Stomach (tissue), 8 donors: ENCODE measurements at regions not wholly inside any gene's neighbourhood (a gene's known extent, or its start where the extent isn't known, plus 50 kb on each side); places are given as distances from the start of the nearest gene placed in this dataset.

Source experiments
- DNase-seq, 2 donors: peaks; one replicate each; pipeline versions ENCODE4 v3.0.0 to v3.0.0-alpha.2; 2013 to 2019
- H3K27ac ChIP-seq, 5 donors: fragments of 200-600 bp in 4 of 5; sonication (generic) in 4 of 5; one replicate each; pipeline ENCODE4 v1.5.1; 2013 to 2019; ENCODE audit warnings: mild to moderate bottlenecking in 1 of 5, moderate library complexity in 1 of 5
- H3K27me3 ChIP-seq, 3 donors: fragments of 200-600 bp; sonication (generic); one replicate each; pipeline ENCODE4 v1.5.1; 2017 to 2019; ENCODE audit warnings: mixed run types in 1 of 3
- H3K36me3 ChIP-seq, 4 donors: fragments of 200-600 bp; sonication (generic); 1 replicate in 3 of 4; 2 replicates in 1 of 4; pipeline ENCODE4 v1.5.1; 2016 to 2019
- H3K4me1 ChIP-seq, 4 donors: fragments of 200-600 bp; sonication (generic); one replicate each; pipeline ENCODE4 v1.5.1; 2016 to 2019
- H3K4me3 ChIP-seq, 4 donors: fragments of 200-600 bp; sonication (generic) in 3 of 4; one replicate each; pipeline ENCODE4 v1.5.1; 2016 to 2019; ENCODE audit warnings: mild to moderate bottlenecking in 1 of 4
- H3K9me3 ChIP-seq, 4 donors: fragments of 200-600 bp; sonication (generic); one replicate each; pipeline ENCODE4 v1.5.1; 2016 to 2019
- CTCF ChIP-seq, 7 experiments: fragments of 450-650 bp in 4 of 7; fragments of 200-600 bp in 3 of 7; sonication (generic) in 3 of 7; IDR thresholded peaks; one replicate each; pipeline ENCODE4 v1.5.1; 2016 to 2019; ENCODE audit warnings: antibody characterized with exemption in 7 of 7, control low read depth in 2 of 7, mild to moderate bottlenecking in 1 of 7
- EP300 ChIP-seq: sonication (generic); formaldehyde crosslinking; IDR thresholded peaks from one replicate; pipeline ENCODE4 v1.6.1; 2017; ENCODE audit warnings: antibody characterized with exemption
- POLR2A ChIP-seq, 4 donors: fragments of 450-650 bp; IDR thresholded peaks; one replicate each; pipeline ENCODE4 v1.6.1; 2016; ENCODE audit warnings: antibody characterized with exemption in 4 of 4, control low read depth in 2 of 4, mild to moderate bottlenecking in 1 of 4, moderate library complexity in 1 of 4
- POLR2AphosphoS5 ChIP-seq, 3 donors: sonication (generic); formaldehyde crosslinking; IDR thresholded peaks; one replicate each; pipeline ENCODE4 v1.6.1; 2016; ENCODE audit warnings: antibody characterized with exemption in 3 of 3
- WGBS, 5 donors: extraction: QIAGEN DNeasy Blood & Tissue Kit in 3 of 5; methylation state at CpG; one replicate each; pipeline versions ENCODE4 v1.1.5 to v1.1.7; 2013 to 2018; 5-methylcytosine and 5-hydroxymethylcytosine counted together
- intact Hi-C: fragments of 100-400 bp; cut with DNase I; formaldehyde crosslinking; loops from one replicate; pipeline ENCODE4 v1.15.1; 2023; ENCODE audit warnings: low total_unique reads
- donor health status: healthy with polysubstance abuse.
- donor health status: Bipolar disorder and iron deficiency.
- donor health status: healthy.

GRCh38 chr4:126087101-126087500 is 772.3 kb downstream of the FAT4 start:
- Histone ChIP-seq H3K4me1 (no peaks in the 10 kb centered on the region), H3K4me3 (no peak overlapping the region), H3K27me3 (no peaks in the 10 kb centered on the region), H3K36me3 (no peaks in the 10 kb centered on the region), H3K9me3 (no peaks in the 10 kb centered on the region), H3K27ac (no peak overlapping the region)
- no peak for TF ChIP-seq CTCF (IDR thresholded peaks at IDR 0.05)
- TF ChIP-seq POLR2AphosphoS5 (IDR thresholded peaks at IDR 0.05), result no peak
- no peak for TF ChIP-seq EP300
- TF ChIP-seq POLR2A (IDR thresholded peaks at IDR 0.05), result no peak
- no peak for DNase-seq
- intact Hi-C loops, result no loop called here

GRCh38 chr4:126097155-126097799 is 782.5 kb downstream of the FAT4 start:
- H3K27ac ChIP-seq, result no peak overlapping the region
- H3K9me3 ChIP-seq, result no peaks in the 10 kb centered on the region
- H3K27me3 ChIP-seq, result no peaks in the 10 kb centered on the region
- no peak overlapping the region for H3K4me3 ChIP-seq
- no peaks in the 10 kb centered on the region for H3K36me3 ChIP-seq
- WGBS, 5 donors, result 52 to 58% (median 57%) methylated on average over 4 of the region's 4 CpGs
- intact Hi-C loops, result no loop called here
- no peaks in the 10 kb centered on the region for H3K4me1 ChIP-seq
- DNase-seq, result no peak
- TF ChIP-seq POLR2A (IDR thresholded peaks at IDR 0.05) (no peak), EP300 (no peak), CTCF (IDR thresholded peaks at IDR 0.05) (no peak)

- DNase-seq, result no peak
- 91 to 95% (median 93%) methylated on average over 8 of the region's 8 CpGs for WGBS, 5 donors
- TF ChIP-seq POLR2A (IDR thresholded peaks at IDR 0.05) (no peak), POLR2AphosphoS5 (IDR thresholded peaks at IDR 0.05) (no peak), EP300 (no peak), CTCF (IDR thresholded peaks at IDR 0.05) (no peak)
- intact Hi-C loops, result no loop called here
- Histone ChIP-seq H3K27ac (no peak overlapping the region), H3K9me3 (no peaks in the 10 kb centered on the region), H3K4me3 (no peak overlapping the region), H3K36me3 (no peaks in the 10 kb centered on the region), H3K27me3 (no peaks in the 10 kb centered on the region), H3K4me1 (no peaks in the 10 kb centered on the region)
Observed at GRCh38 chr4:126106658-126107057, 791.9 kb downstream of the FAT4 start.

- H3K4me1 ChIP-seq, result no peaks in the 10 kb centered on the region
- no peak overlapping the region for H3K4me3 ChIP-seq
- no peaks in the 10 kb centered on the region for H3K27me3 ChIP-seq
- TF ChIP-seq CTCF (IDR thresholded peaks at IDR 0.05), result no peak
- TF ChIP-seq POLR2AphosphoS5 (IDR thresholded peaks at IDR 0.05), result no peak
- TF ChIP-seq POLR2A (IDR thresholded peaks at IDR 0.05), result no peak
- no peak for TF ChIP-seq EP300
- H3K36me3 ChIP-seq, result no peaks in the 10 kb centered on the region
- H3K27ac ChIP-seq, result no peak overlapping the region
- peaks cover 0 to 28% (median 9%) of the 10 kb centered on the region in 4 donors for H3K9me3 ChIP-seq
- intact Hi-C loops, result loop anchor here (10.0 kb wide), 1 partner anchor 605 kb away; no protein-coding TSS in a partner anchor
- no peak for DNase-seq
- 83 to 94% (median 89%) methylated on average over 2 of the region's 2 CpGs for WGBS, 5 donors
Observed at GRCh38 chr4:126109836-126110235, 795.1 kb downstream of the FAT4 start.
